Rectal smooth muscle tissue (tissue), 1 donor: ENCODE measurements at regions not wholly inside any gene's neighbourhood (a gene's known extent, or its start where the extent isn't known, plus 50 kb on each side); places are given as distances from the start of the nearest gene placed in this dataset.

Source experiments
- H3K27ac ChIP-seq: one replicate; pipeline ENCODE4 v1.7.0; 2013; ENCODE audit warnings: low read depth, low read length, inconsistent platforms
- H3K27me3 ChIP-seq: one replicate; pipeline ENCODE4 v1.7.0; 2013; ENCODE audit warnings: low read length; ENCODE audit not compliant: control insufficient read depth, insufficient read depth
- H3K36me3 ChIP-seq: one replicate; pipeline ENCODE4 v1.7.0; 2013; ENCODE audit warnings: low read length; ENCODE audit not compliant: control insufficient read depth, insufficient read depth
- H3K4me1 ChIP-seq: one replicate; pipeline ENCODE4 v1.7.0; 2013; ENCODE audit warnings: low read length; ENCODE audit not compliant: control insufficient read depth, insufficient read depth
- H3K4me3 ChIP-seq: one replicate; pipeline ENCODE4 v1.7.0; 2013; ENCODE audit warnings: low read length
- H3K9ac ChIP-seq: one replicate; pipeline ENCODE4 v1.7.0; 2013; ENCODE audit warnings: low read length

DNA sequence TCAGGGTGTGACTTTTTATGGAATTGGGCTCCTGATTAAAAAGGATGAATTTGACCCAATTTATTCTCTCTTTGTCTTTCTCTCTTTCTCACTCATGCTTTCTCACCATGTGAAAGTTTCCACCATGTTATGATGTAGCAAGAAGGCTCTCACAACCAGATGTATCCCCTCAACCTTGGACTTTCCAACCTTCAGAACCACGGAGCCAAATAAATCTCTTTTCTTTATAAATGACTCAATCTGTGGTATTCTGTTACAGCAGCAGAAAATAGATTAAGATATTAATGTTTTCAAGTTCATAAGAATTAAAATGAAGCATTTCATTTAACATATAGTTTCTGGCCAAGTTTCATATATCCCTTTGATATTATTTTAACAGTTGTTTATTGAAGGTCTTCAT is 698.5 kb downstream of the TRAM1L1 start:
- no peaks in the 10 kb centered on the region for H3K36me3 ChIP-seq
- no peaks in the 10 kb centered on the region for H3K27me3 ChIP-seq
- H3K4me1 ChIP-seq = no peaks in the 10 kb centered on the region
- no peak overlapping the region for H3K9ac ChIP-seq
- no peak overlapping the region for H3K4me3 ChIP-seq
- H3K27ac ChIP-seq = no peak overlapping the region

DNA sequence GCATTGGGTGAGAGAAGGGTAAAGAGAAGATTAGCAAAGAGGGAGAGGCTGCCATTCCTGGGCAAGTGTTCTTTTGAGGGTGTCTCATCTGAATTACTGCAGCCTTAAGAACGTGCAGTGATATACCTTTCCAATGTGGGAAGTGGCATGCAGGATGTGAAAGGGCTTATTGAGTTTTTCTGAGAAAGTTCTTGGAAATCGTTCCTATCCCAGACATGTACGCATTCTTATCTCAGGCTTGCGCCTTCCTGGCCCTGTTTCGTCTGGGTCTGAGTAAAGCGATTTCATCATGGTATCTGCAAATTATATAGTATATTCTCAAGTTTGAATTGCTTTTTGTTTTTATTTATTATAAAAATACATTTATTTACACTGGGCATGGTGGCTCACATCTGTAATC is 699.8 kb downstream of the TRAM1L1 start:
- Histone ChIP-seq H3K36me3 (no peaks in the 10 kb centered on the region), H3K4me1 (no peaks in the 10 kb centered on the region), H3K27ac (no peak overlapping the region), H3K9ac (no peak overlapping the region), H3K4me3 (no peak overlapping the region), H3K27me3 (no peaks in the 10 kb centered on the region)

DNA sequence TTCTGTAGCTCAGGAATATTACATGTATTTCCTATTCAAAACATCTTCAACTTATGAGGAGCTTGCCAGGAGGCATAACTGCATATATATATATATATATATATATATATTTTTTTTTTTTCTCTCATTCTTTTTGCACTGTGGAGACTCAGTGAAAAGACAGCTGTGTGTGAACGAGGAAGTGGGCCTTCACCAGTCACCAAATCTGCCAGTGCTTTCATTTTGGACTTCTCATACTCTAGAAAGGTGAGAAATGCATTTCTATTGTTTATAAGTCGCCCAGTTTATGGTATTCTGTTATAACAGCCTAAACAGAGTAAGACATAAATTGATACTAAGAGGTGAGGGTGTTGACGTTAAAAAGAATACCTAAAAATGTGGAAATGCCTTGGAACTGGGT is 710.6 kb downstream of the TRAM1L1 start:
- H3K4me1 ChIP-seq = no peaks in the 10 kb centered on the region
- H3K36me3 ChIP-seq = no peaks in the 10 kb centered on the region
- H3K9ac ChIP-seq = no peak overlapping the region
- H3K4me3 ChIP-seq = no peak overlapping the region
- no peak overlapping the region for H3K27ac ChIP-seq
- no peaks in the 10 kb centered on the region for H3K27me3 ChIP-seq

DNA sequence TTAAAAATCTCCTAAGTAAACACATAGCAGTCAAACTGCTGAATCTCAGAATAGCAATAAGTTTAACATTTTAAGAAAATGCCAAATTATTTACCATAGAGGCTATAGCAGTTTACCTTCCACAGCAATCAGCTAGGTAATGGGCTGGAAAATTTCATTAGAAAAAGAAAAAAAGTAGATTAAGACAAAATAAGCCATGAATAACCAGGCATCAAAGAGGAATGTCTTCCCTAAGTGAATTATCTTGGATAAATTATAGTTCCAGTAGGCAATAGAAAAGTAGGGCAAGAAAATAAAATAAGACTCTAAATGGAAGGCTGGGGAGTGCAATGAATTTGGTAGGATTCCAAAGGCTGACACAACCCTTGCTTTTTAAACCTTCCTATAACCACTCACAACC is 722.8 kb downstream of the TRAM1L1 start:
- Histone ChIP-seq H3K4me1 (no peaks in the 10 kb centered on the region), H3K27me3 (no peaks in the 10 kb centered on the region), H3K9ac (no peak overlapping the region), H3K27ac (no peak overlapping the region), H3K36me3 (no peaks in the 10 kb centered on the region), H3K4me3 (no peak overlapping the region)

DNA sequence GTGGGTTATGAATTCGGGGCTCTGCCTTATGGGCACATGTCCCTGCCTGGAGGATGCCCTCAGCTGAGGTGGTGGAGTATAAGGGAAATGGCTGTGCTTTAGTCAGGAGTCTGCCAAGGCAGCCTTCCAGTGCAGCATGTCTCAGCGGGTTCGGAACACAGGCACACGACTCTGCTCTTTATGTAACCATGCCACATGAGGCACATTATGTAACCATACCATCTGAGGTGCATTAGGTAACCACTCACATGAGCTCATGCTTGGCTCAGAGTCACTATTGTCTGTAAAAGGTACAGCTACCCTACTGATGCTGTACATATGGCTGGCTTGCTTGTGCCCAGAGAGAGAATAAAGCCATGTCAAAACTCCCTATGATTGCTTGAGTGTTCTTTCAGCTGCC is 723.6 kb downstream of the TRAM1L1 start:
- H3K4me3 ChIP-seq = no peak overlapping the region
- no peaks in the 10 kb centered on the region for H3K36me3 ChIP-seq
- no peaks in the 10 kb centered on the region for H3K27me3 ChIP-seq
- H3K4me1 ChIP-seq = no peaks in the 10 kb centered on the region
- H3K27ac ChIP-seq = no peak overlapping the region
- no peak overlapping the region for H3K9ac ChIP-seq

DNA sequence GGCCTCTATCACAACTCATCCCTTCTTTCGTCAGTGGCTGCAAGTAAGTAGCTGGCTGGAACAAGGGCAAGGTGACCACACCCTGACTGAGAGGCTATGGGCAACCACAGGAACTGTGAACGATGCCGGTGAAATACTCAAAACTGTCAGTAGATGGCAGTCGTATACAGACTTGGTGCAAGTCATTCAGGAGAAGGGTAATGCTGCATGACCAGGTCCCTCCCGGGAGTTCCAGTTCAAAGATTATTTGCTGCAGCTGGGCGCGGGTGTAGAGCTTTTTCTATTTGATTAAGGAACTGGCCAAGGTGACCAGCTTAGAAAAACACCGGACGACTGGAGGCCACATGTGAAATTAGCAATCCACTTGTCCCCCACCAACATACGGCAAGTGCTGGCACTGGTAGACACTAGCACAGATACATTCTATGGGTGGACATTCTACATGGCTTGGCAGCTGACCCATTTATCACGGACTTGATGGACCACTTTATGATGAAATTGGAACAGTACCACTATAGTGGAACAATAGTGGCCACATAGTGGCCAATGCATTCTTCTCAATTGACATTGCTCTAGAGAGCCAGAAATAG is 726.6 kb downstream of the TRAM1L1 start:
- no peaks in the 10 kb centered on the region for H3K27me3 ChIP-seq
- H3K36me3 ChIP-seq = no peaks in the 10 kb centered on the region
- no peaks in the 10 kb centered on the region for H3K4me1 ChIP-seq
- H3K4me3 ChIP-seq = no peak overlapping the region
- no peak overlapping the region for H3K27ac ChIP-seq
- H3K9ac ChIP-seq = no peak overlapping the region

DNA sequence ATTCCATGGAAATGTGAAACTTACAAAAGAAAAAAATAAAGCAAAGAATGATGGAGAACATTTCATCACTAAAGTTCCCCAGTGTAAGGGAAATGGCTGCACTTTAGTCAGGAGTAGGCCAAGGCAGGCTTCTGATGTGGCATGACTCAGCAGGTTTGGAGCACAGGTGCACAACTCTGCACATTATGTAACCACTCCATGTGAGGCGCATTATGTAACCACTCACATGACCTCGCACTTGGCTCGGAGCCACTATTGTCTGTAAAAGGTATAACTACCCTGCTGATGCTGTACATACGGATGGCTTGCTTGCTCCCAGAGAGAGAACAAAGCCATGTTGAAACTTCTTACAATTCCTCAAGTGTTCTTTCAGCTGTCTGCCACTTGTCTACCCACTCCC is 727.6 kb downstream of the TRAM1L1 start:
- no peaks in the 10 kb centered on the region for H3K4me1 ChIP-seq
- H3K36me3 ChIP-seq = no peaks in the 10 kb centered on the region
- no peak overlapping the region for H3K27ac ChIP-seq

DNA sequence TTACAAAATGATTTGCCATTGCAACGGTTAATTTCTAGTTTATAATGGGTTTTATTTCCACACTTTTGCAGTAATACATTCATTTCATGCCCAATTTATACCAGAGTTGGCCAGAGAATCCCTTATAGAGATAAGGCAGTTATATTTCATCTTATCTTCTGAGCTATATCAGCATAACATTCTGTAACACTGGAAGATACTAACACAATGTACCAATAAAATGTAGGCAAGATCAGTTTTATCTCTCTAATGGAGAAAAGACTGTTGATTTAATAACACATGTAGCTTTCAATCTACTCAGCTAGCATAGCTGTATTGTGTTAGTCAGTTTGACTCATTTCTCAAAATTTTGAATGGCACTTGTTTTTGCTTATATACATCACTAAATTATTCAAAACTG is 738.6 kb downstream of the TRAM1L1 start:
- Histone ChIP-seq H3K27ac (no peak overlapping the region), H3K4me1 (no peaks in the 10 kb centered on the region), H3K4me3 (no peak overlapping the region), H3K36me3 (no peaks in the 10 kb centered on the region), H3K9ac (no peak overlapping the region), H3K27me3 (no peaks in the 10 kb centered on the region)

More for the DNA sequence above, 727.6 kb downstream of the TRAM1L1 start:
- Histone ChIP-seq H3K27me3 (no peaks in the 10 kb centered on the region), H3K4me3 (no peak overlapping the region), H3K9ac (no peak overlapping the region)

DNA sequence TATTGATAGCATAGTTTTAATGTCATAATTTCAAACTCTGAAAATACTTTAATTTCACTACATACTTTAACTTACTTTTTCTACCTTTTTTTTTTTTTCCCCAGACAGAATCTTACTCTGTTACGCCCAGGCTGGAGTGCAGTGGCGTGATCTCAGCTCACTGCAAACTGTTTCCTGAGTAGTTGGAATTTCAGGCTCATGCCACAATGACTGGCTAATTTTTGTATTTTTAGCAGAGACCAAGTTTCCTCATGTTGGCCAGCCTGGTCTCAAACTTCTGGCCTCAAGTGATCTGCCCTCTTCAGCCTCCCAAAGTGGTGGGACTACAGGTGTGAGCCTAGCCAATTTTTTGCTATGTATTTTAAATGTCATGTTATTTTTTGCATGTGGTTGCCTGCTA is 741.6 kb downstream of the TRAM1L1 start:
- Histone ChIP-seq H3K9ac (no peak overlapping the region), H3K4me1 (no peaks in the 10 kb centered on the region), H3K27ac (no peak overlapping the region), H3K36me3 (no peaks in the 10 kb centered on the region), H3K4me3 (no peak overlapping the region), H3K27me3 (no peaks in the 10 kb centered on the region)

DNA sequence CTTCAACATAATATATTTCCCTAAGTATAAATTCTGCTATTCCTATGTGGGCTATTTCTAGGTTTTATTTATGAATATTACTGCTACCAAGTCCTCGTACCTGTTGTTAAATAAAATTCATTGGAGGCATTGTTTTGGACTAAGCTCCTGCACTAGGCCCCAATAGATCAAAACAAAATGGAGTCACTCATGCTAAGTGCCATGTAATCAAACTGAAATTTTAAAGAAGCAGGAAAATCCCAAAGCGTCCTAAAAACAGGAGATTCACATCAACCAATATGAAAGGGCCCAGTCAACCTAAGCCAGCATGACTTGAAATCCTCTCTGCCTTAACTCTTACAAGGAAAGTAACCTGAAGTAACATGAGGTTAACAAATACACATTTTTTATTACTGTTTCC is 743.2 kb downstream of the TRAM1L1 start:
- no peak overlapping the region for H3K9ac ChIP-seq
- H3K27ac ChIP-seq = no peak overlapping the region
- no peaks in the 10 kb centered on the region for H3K4me1 ChIP-seq
- H3K27me3 ChIP-seq = no peaks in the 10 kb centered on the region
- no peaks in the 10 kb centered on the region for H3K36me3 ChIP-seq
- no peak overlapping the region for H3K4me3 ChIP-seq

DNA sequence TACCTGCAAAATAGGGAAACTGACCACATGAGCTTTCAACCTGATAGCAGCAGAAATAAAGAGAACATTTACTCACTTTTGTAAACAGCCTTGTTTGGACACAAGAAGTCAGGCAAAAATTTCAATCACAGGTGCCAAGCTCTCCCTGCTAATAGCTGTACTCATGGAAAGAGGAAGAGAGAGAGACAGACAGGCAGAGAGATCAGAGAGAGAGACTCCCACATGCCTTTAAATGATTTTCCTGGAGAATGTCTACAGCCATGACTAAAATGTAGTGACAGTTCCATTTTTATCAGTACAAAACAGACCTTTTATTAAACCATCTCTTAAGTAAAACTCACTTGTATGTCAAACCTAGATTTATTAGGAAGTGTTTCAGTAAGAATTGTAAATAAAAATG is 752.9 kb downstream of the TRAM1L1 start:
- Histone ChIP-seq H3K27ac (no peak overlapping the region), H3K4me3 (no peak overlapping the region), H3K9ac (no peak overlapping the region), H3K4me1 (no peaks in the 10 kb centered on the region), H3K27me3 (no peaks in the 10 kb centered on the region), H3K36me3 (no peaks in the 10 kb centered on the region)

DNA sequence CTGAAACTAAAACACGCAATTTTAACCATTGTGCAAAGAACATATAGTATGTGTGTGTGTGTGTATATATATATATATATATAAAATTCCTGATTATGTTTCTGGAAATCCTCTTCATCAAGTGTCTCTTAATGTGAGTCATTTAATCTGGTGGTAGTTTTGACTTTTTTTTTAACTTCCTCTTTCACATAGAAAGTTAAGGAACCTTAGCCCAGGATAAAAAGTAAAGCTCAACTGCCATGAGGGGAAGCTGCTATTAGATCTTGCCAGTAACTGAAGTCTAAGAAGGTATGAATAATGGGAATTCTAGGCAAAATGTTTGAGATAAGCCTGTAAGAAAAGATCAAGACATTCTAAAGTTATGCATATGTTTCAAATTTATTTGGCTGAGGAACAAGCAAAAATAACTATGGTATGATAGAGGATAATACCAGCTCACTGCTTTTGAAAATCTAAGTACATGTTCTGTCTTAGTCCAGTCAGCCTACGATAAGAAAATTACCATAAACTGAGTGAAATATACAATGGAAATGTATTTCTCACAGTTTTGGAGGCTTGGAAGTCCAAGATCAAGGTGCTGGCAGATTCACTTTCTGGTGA is 757.0 kb downstream of the TRAM1L1 start:
- Histone ChIP-seq H3K27me3 (no peaks in the 10 kb centered on the region), H3K4me3 (no peak overlapping the region), H3K27ac (no peak overlapping the region), H3K4me1 (no peaks in the 10 kb centered on the region), H3K36me3 (no peaks in the 10 kb centered on the region), H3K9ac (no peak overlapping the region)

DNA sequence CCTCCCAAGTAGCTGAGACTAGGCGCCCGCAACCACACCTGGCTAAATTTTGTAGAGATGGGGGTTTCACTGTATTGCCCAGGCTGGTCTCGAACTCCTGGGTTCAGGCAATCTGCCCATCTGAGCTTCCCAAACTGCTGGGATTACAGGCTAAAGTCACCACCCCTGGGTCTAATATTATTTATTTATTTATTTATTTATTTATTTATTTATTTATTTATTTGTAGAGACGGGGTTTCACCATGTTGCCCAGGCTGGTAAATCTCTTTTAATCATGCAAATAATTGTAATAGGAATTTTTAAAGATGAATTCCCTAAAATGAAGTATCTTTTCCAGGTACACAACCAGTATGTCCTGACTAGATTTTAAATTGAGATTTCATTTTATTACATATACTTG is 761.8 kb downstream of the TRAM1L1 start:
- Histone ChIP-seq H3K4me1 (no peaks in the 10 kb centered on the region), H3K27me3 (no peaks in the 10 kb centered on the region), H3K36me3 (no peaks in the 10 kb centered on the region), H3K27ac (no peak overlapping the region), H3K9ac (no peak overlapping the region), H3K4me3 (no peak overlapping the region)
